ENCODE measurements at regions not wholly inside any gene's neighbourhood (a gene's known extent, or its start where the extent isn't known, plus 50 kb on each side); places are given as distances from the start of the nearest gene placed in this dataset.

- no peak overlapping the region for H3K4me3 ChIP-seq (ENCODE audit: low read depth, low read length)
- no peak for DNase-seq (ENCODE audit: low read depth)
Observed at GRCh38 chr7:81926-82756, 110.2 kb upstream of the FAM20C start.

GRCh38 chr7:82757-83155 lies 109.6 kb upstream of the FAM20C start:
- H3K4me3 ChIP-seq (ENCODE audit: low read depth, low read length): no peak overlapping the region
- DNase-seq (ENCODE audit: low read depth): no peak

- no peak overlapping the region for H3K4me3 ChIP-seq (ENCODE audit: low read depth, low read length)
- DNase-seq (ENCODE audit: low read depth): no peak
Observed at GRCh38 chr7:83441-83840, 108.9 kb upstream of the FAM20C start.

GRCh38 chr7:83861-84632 lies 108.3 kb upstream of the FAM20C start:
- no peak overlapping the region for H3K4me3 ChIP-seq (ENCODE audit: low read depth, low read length)
- DNase-seq (ENCODE audit: low read depth): no peak

GRCh38 chr7:84633-85020 lies 107.7 kb upstream of the FAM20C start:
- H3K4me3 ChIP-seq (ENCODE audit: low read depth, low read length): no peak overlapping the region
- DNase-seq (ENCODE audit: low read depth): no peak

- no peak for DNase-seq (ENCODE audit: low read depth)
- no peak overlapping the region for H3K4me3 ChIP-seq (ENCODE audit: low read depth, low read length)
Observed at GRCh38 chr7:85074-85882, 107.1 kb upstream of the FAM20C start.

- no peak for DNase-seq (ENCODE audit: low read depth)
Observed at GRCh38 chr7:85883-86515, 106.4 kb upstream of the FAM20C start.

GRCh38 chr7:86629-87028 lies 105.7 kb upstream of the FAM20C start:
- DNase-seq (ENCODE audit: low read depth): no peak
- H3K4me3 ChIP-seq (ENCODE audit: low read depth, low read length): no peak overlapping the region

More at GRCh38 chr7:85883-86515, 106.4 kb upstream of the FAM20C start:
- no peak overlapping the region for H3K4me3 ChIP-seq (ENCODE audit: low read depth, low read length)

- H3K4me3 ChIP-seq (ENCODE audit: low read depth, low read length): no peak overlapping the region
- no peak for DNase-seq (ENCODE audit: low read depth)
Observed at GRCh38 chr7:87047-87446, 105.3 kb upstream of the FAM20C start.

- DNase-seq (ENCODE audit: low read depth): no peak
- no peak overlapping the region for H3K4me3 ChIP-seq (ENCODE audit: low read depth, low read length)
Observed at GRCh38 chr7:87671-88070, 104.7 kb upstream of the FAM20C start.

GRCh38 chr7:88095-88926 lies 104.1 kb upstream of the FAM20C start:
- no peak overlapping the region for H3K4me3 ChIP-seq (ENCODE audit: low read depth, low read length)
- no peak for DNase-seq (ENCODE audit: low read depth)

GRCh38 chr7:88927-89231 lies 103.5 kb upstream of the FAM20C start:
- H3K4me3 ChIP-seq (ENCODE audit: low read depth, low read length): no peak overlapping the region

GRCh38 chr7:89232-90019 lies 102.9 kb upstream of the FAM20C start:
- H3K4me3 ChIP-seq (ENCODE audit: low read depth, low read length): no peak overlapping the region
- DNase-seq (ENCODE audit: low read depth): peak; percentile 95

More at GRCh38 chr7:88927-89231, 103.5 kb upstream of the FAM20C start:
- no peak for DNase-seq (ENCODE audit: low read depth)

GRCh38 chr7:90111-91063 lies 102.0 kb upstream of the FAM20C start:
- no peak overlapping the region for H3K4me3 ChIP-seq (ENCODE audit: low read depth, low read length)
- DNase-seq (ENCODE audit: low read depth): peak; percentile 66

- no peak for DNase-seq (ENCODE audit: low read depth)
- H3K4me3 ChIP-seq (ENCODE audit: low read depth, low read length): no peak overlapping the region
Observed at GRCh38 chr7:91396-92175, 100.8 kb upstream of the FAM20C start.

GRCh38 chr7:92231-92674 lies 100.1 kb upstream of the FAM20C start:
- no peak for DNase-seq (ENCODE audit: low read depth)
- no peak overlapping the region for H3K4me3 ChIP-seq (ENCODE audit: low read depth, low read length)

Measured in skeletal muscle cell (primary cell).